GM23338 (cell line): ENCODE measurements at regions not wholly inside any gene's neighbourhood (a gene's known extent, or its start where the extent isn't known, plus 50 kb on each side); places are given as distances from the start of the nearest gene placed in this dataset.

Experiments used
- ATAC-seq: fragments of 200-7000 bp; cut with Tn5 transposase; 3 replicates; pipeline ENCODE4 v1.9.1; 2020
- DNase-seq: peaks from one replicate; pipeline ENCODE4 v3.0.0-alpha.2; 2015; ENCODE audit warnings: low spot score
- H2AFZ ChIP-seq: fragments of 200-600 bp; sonication (generic); 2 replicates; pipeline ENCODE4 v1.8.0; 2016; ENCODE audit warnings: antibody characterized with exemption, mild to moderate bottlenecking, moderate library complexity
- H3F3A ChIP-seq: fragments of 200-600 bp; sonication (generic); replicated peaks from 2 replicates; pipeline ENCODE4 v1.8.0; 2017; ENCODE audit warnings: antibody characterized with exemption, mixed run types, low read depth
- H3K27ac ChIP-seq: fragments of 200-600 bp; sonication (generic); 2 replicates; pipeline ENCODE4 v1.6.1; 2016; ENCODE audit warnings: low read depth
- H3K27me3 ChIP-seq: fragments of 200-600 bp; sonication (generic); 2 replicates; pipeline ENCODE4 v1.8.0; 2016; ENCODE audit warnings: mild to moderate bottlenecking, mixed run types, moderate library complexity; ENCODE audit not compliant: insufficient read depth
- H3K36me3 ChIP-seq: fragments of 200-600 bp; sonication (generic); 2 replicates; pipeline ENCODE4 v1.8.0; 2016; ENCODE audit warnings: mild to moderate bottlenecking; ENCODE audit not compliant: insufficient read depth
- H3K4me1 ChIP-seq: fragments of 200-600 bp; sonication (generic); 2 replicates; pipeline ENCODE4 v1.8.0; 2016; ENCODE audit warnings: mild to moderate bottlenecking, moderate library complexity; ENCODE audit not compliant: insufficient read depth
- H3K4me2 ChIP-seq: fragments of 200-600 bp; sonication (generic); 2 replicates; pipeline ENCODE4 v1.7.1; 2017; ENCODE audit warnings: mixed run types
- H3K4me3 ChIP-seq: fragments of 200-600 bp; sonication (generic); 2 replicates; pipeline ENCODE4 v1.6.1; 2016; ENCODE audit warnings: mixed run types
- H3K79me2 ChIP-seq: fragments of 200-600 bp; sonication (generic); replicated peaks from 2 replicates; pipeline ENCODE4 v1.8.0; 2017; ENCODE audit warnings: mild to moderate bottlenecking; ENCODE audit not compliant: insufficient read depth
- H3K9me2 ChIP-seq: fragments of 200-600 bp; sonication (generic); 2 replicates; pipeline ENCODE4 v1.8.0; 2017; ENCODE audit not compliant: insufficient read depth
- H4K20me1 ChIP-seq: fragments of 200-600 bp; sonication (generic); replicated peaks from 2 replicates; pipeline ENCODE4 v1.8.0; 2017; ENCODE audit warnings: mild to moderate bottlenecking; ENCODE audit not compliant: insufficient read depth
- H3K27ac Mint-ChIP-seq: 2 replicates; pipeline ENCODE4 v1.8.0; 2020; ENCODE audit warnings: inconsistent platforms, mild to moderate bottlenecking, moderate library complexity, mixed read lengths
- H3K27me3 Mint-ChIP-seq: 3 replicates; pipeline ENCODE4 v1.8.0; 2022; ENCODE audit warnings: low read depth, mild to moderate bottlenecking, moderate library complexity, mixed read lengths, inconsistent platforms; ENCODE audit not compliant: insufficient read depth, poor library complexity
- H3K36me3 Mint-ChIP-seq: 3 replicates; pipeline ENCODE4 v1.8.0; 2021; ENCODE audit warnings: low read depth, mild to moderate bottlenecking, inconsistent platforms, moderate library complexity, mixed read lengths
- H3K4me1 Mint-ChIP-seq: 3 replicates; pipeline ENCODE4 v1.8.0; 2020; ENCODE audit warnings: mild to moderate bottlenecking, inconsistent platforms, mixed read lengths
- H3K4me3 Mint-ChIP-seq: 3 replicates; pipeline ENCODE4 v1.8.0; 2021; ENCODE audit warnings: moderate library complexity, mild to moderate bottlenecking, inconsistent platforms, mixed read lengths
- H3K9me3 Mint-ChIP-seq: 3 replicates; pipeline ENCODE4 v1.8.0; 2020; ENCODE audit warnings: moderate library complexity, mild to moderate bottlenecking, inconsistent platforms, mixed read lengths
- EZH2phosphoT487 ChIP-seq: fragments of 200-600 bp; sonication (generic); IDR thresholded peaks from one replicate; pipeline ENCODE4 v1.8.1; 2018; ENCODE audit warnings: antibody characterized with exemption; ENCODE audit not compliant: unreplicated experiment
- NANOG ChIP-seq: IDR thresholded peaks from 2 replicates; pipeline ENCODE4 v1.6.1; 2016; ENCODE audit warnings: antibody characterized with exemption, borderline replicate concordance
- ZNF462 ChIP-seq: fragments of 250-450 bp; sonication (Bioruptor Pico); IDR thresholded peaks from 2 replicates; pipeline ENCODE4 v1.5.0; 2020; ENCODE audit warnings: mild to moderate bottlenecking, moderate library complexity
- TF ChIP-seq, protein P1 (sequence below), 2 experiments: fragments of 200-600 bp in 1 of 2; sonication (generic) in 1 of 2; conservative IDR thresholded peaks; 2 replicates each; pipeline versions ENCODE4 v1.5.1 to v1.6.1; 2016 to 2017; ENCODE audit warnings: antibody characterized with exemption in 2 of 2, low read depth in 2 of 2, mild to moderate bottlenecking in 2 of 2, moderate library complexity in 1 of 2
- TF ChIP-seq, protein P2 (sequence below): IDR thresholded peaks from 2 replicates; pipeline ENCODE4 v1.6.1; 2016; ENCODE audit warnings: antibody characterized with exemption

- TF ChIP-seq NANOG = no peak
- TF ChIP-seq, protein P1, sequence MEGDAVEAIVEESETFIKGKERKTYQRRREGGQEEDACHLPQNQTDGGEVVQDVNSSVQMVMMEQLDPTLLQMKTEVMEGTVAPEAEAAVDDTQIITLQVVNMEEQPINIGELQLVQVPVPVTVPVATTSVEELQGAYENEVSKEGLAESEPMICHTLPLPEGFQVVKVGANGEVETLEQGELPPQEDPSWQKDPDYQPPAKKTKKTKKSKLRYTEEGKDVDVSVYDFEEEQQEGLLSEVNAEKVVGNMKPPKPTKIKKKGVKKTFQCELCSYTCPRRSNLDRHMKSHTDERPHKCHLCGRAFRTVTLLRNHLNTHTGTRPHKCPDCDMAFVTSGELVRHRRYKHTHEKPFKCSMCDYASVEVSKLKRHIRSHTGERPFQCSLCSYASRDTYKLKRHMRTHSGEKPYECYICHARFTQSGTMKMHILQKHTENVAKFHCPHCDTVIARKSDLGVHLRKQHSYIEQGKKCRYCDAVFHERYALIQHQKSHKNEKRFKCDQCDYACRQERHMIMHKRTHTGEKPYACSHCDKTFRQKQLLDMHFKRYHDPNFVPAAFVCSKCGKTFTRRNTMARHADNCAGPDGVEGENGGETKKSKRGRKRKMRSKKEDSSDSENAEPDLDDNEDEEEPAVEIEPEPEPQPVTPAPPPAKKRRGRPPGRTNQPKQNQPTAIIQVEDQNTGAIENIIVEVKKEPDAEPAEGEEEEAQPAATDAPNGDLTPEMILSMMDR (conservative IDR thresholded peaks at IDR 0.05; ENCODE audit: low read depth in 2 of 2) = no peak
Observed at GRCh38 chr20:60209048-60209447, 250.8 kb downstream of the CDH26 start (continued).

DNA sequence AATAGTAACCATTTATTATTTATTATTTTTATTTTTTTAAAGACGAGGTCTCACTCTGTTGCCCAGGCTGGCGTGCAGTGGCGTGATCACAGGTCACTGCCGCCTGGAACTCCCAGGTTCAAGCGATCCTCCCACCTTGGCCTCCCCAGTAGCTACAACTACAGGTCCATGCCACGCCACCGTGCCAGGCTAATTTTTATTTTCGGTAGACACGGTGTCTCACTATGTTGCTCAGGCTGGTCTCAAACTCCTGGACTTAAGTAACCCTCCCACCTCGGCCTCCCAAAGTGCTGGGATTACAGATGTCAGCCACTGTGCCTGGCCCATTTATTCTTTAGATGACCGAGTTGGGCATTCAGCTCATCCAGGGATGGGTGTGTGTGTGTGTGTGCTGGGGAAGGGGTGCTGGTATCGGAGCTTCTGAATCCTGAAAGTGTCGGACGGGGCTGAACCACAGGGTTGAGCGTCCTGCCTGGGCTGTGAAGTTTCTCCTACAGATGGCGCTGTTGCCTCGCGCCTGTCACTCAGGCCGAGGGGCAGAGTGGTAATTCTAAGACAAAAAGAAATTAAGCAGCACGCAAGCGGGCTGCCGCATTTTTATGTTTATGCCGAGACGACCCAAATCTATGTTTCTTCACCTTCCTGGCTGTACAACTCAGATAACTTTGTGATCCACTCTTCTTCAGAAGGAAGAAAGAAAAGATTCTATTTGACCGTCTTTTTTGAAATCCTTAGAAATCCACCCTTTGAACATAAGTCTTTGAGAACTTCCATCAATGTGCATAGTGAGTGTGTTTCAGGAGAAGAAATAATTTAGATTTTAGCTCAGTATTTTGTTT, 252.8 kb downstream of the CDH26 start:
- peak; percentile 94 for ATAC-seq
- Histone ChIP-seq H3K4me3 (no peak overlapping the region), H4K20me1 (no peaks in the 10 kb centered on the region), H3K9me2 (no peaks in the 10 kb centered on the region), H3K27ac (no peak overlapping the region), H3F3A (no peaks in the 10 kb centered on the region), H3K27me3 (no peaks in the 10 kb centered on the region), H3K4me1 (no peaks in the 10 kb centered on the region), H3K36me3 (no peaks in the 10 kb centered on the region; the same call in 1 of the 2 replicates), H2AFZ (no peak overlapping the region), H3K79me2 (no peaks in the 10 kb centered on the region), H3K4me2 (no peak overlapping the region)
- H3K27ac Mint-ChIP-seq = no peak overlapping the region
- H3K4me3 Mint-ChIP-seq = no peak overlapping the region; the same call in 2 of the 3 replicates
- DNase-seq = peak; percentile 65
- H3K4me1 Mint-ChIP-seq = peaks cover 14% of the 10 kb centered on the region
- no peak for TF ChIP-seq EZH2phosphoT487
- TF ChIP-seq ZNF462 (CRISPR knock-in tag) = no peak
- TF ChIP-seq, protein P2, sequence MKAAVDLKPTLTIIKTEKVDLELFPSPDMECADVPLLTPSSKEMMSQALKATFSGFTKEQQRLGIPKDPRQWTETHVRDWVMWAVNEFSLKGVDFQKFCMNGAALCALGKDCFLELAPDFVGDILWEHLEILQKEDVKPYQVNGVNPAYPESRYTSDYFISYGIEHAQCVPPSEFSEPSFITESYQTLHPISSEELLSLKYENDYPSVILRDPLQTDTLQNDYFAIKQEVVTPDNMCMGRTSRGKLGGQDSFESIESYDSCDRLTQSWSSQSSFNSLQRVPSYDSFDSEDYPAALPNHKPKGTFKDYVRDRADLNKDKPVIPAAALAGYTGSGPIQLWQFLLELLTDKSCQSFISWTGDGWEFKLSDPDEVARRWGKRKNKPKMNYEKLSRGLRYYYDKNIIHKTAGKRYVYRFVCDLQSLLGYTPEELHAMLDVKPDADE = no peak
- TF ChIP-seq, protein P1 (conservative IDR thresholded peaks at IDR 0.05; ENCODE audit: low read depth in 2 of 2) = peak; percentile 74 to 78
- no peak for TF ChIP-seq NANOG
- H3K9me3 Mint-ChIP-seq = no peaks in the 10 kb centered on the region
- peaks cover 15% of the 10 kb centered on the region for H3K27me3 Mint-ChIP-seq
- H3K36me3 Mint-ChIP-seq = no peaks in the 10 kb centered on the region
